ENCODE measurements at regions not wholly inside any gene's neighbourhood (a gene's known extent, or its start where the extent isn't known, plus 50 kb on each side); places are given as distances from the start of the nearest gene placed in this dataset.
"Not testable (repeated sequence)": the region's sequence is repeated elsewhere in the genome, so short reads cannot be mapped to it uniquely, and the experiment has no call there.

DNA sequence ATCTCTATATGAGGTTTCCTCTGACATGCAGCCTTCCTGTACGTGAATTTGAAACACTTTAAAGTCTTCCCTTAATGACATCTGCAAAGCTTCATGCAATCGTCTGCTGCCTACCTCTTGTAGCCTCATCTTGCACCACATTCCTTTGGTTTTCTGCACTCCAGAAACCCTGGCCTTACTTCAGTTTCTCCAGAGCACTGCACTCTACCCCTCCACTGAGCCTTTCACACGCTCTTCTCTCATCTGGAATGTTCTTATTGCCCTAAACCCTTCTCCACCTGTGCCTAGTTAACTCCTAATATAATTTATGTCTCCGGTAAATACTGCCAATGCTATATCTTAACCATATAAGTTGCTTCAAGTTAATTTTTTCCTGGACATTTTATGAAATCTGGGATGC lies 168.8 kb upstream of the SLC27A6 start:
- DNase-seq (ENCODE audit: low spot score) (no peak), FAIRE-seq (no peak)

DNA sequence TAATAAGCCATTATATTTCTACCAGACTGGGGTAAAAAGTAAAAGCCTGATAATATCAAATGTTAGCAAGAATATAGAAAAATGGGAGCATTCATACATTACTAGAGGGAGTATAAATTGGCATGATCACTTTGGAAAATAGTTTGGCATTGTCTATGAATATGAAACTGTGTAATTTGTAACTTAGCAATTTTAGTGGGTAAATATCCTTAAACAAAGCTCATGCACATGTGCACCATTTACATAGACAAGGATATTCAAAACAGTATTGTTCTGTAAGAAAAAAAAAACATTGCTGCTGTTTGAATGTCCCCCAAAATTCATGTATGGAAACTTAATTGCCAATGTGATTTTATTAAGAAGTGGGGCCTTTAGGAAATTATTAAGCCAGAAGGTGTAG lies 166.4 kb upstream of the SLC27A6 start:
- DNase-seq (ENCODE audit: low spot score) (no peak), FAIRE-seq (no peak)

DNA sequence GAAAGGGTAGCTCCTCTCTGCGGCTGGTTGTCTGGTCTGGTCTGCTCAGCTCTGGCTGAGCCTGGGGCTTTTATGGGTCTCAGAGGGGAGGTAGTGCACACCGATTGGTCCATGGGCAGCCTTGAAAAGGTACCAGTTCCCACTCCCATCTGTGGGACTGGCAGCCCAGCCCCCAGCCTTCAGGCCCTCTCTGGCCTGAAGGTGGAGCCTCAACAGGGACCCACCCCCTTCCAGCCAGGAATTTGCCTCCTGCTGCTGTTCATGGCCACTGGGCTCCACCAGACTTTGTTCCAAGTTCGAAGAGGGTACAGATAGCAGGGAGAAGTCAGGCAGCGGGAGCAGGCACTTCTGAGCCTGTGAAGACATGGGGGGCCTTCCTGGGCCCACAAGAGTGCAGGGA lies 165.3 kb upstream of the SLC27A6 start:
- FAIRE-seq: no peak
- no peak for DNase-seq (ENCODE audit: low spot score)

DNA sequence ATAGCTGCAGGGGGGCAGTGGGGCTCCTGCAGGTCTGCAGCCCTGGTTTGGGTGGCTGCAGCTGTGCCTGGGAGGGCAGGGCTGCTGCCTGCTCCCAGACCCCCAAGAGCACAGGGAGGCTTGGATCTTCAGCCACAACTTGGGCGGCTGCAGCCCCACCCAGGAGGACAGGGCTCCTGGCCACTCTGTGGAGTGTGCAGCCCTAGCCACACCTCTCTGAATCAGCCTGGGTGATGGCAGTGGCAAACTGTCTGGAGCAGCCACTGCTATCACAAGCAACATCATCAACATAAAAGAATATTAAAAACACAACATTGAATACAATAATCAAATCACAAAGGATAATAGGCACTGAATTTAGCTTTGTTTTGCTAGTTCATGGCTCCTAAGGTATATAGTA lies 164.9 kb upstream of the SLC27A6 start:
- FAIRE-seq (no peak), DNase-seq (ENCODE audit: low spot score) (no peak)

DNA sequence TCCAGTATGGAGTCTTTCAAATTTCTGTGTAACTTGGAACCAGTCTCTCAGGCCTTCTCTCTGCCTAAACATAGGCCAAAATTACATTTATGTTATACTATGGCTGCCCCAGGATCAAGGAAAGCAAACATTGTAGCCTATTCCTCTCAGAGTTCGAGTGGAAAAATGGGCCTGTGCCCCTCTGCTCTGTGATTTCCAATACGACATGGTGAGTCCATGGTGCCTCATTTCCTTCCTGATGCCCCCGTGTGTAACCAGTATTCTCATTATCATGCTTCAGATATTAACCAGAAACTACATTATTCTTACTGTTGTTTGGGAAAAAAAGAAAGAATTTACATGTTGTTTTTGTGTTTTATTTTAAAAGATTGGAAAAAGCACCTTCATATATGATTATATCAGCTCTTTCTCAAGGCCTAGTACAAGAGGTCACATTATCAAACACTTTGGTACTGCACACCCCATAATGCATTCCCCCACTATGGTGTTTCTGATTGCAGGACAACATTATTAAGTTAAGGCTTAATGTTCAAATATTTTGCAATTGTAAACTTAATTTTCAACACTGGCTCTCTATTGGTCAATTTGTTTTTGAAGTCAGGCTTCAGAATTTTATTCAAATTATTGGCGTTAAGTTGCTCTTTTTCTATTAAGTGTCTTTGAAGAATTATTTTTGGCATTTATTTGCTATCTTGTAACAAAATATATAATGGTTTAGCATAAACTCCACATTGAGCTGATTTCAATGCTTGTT lies 151.8 kb upstream of the SLC27A6 start:
- DNase-seq (ENCODE audit: low spot score) (no peak), FAIRE-seq (no peak)

DNA sequence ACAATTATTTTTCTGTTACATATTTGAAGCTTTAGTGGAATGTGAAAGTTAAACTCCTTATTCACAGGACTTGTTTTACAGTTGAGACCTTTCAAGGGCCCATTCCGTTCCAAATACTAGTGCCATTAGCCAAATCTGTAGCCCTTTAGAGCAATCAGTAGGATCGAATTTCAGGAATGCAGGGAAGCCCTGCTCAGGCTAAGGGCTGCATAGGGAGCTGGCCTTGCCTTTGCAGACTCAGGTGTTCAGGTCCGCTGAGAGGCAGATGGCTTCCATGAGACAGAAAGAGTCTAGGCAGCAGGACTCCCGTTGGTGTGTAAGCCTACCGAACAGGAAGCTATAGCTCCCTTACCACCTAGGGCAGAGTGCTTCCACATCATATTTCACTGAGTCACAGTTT lies 150.1 kb upstream of the SLC27A6 start:
- FAIRE-seq: no peak
- no peak for DNase-seq (ENCODE audit: low spot score)

DNA sequence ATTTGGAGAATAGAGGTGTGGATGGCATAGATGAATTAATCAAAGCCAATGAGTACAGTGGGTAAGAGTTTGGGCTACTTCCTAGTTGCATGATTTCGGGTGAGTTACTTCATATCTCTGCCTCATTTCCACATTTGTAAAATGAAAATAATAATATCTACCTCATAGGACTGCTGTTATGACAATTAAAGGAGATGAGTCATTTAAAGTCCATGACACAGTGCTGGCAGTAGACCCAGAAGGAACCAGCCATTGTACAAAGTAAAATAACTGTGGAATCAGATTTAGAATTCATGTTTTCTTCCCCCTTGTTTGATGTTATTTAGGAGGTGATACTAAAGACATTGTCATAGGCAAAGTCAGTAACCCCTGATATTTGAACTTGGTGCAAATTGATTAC lies 139.5 kb upstream of the SLC27A6 start:
- FAIRE-seq (no peak), DNase-seq (ENCODE audit: low spot score) (no peak)

DNA sequence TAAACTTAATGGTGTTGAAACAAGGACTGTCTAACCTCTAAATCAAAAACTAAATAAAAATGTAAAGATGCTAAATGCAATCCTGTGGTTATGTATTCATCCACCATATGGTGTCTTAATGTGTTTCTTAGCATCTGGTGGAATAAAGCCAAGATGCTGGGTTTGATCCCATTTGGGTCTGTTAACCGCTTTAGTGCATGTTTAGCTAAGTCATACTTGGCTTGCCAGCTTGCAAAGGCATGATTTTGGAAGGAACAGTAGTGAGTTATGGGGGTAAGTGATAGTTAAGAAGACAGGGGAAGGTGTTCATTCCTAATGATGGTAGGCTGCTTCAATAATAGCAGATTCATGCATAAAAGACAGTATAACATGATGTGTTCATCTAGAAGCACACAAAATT lies 139.0 kb upstream of the SLC27A6 start:
- DNase-seq (ENCODE audit: low spot score) (no peak), FAIRE-seq (no peak)

DNA sequence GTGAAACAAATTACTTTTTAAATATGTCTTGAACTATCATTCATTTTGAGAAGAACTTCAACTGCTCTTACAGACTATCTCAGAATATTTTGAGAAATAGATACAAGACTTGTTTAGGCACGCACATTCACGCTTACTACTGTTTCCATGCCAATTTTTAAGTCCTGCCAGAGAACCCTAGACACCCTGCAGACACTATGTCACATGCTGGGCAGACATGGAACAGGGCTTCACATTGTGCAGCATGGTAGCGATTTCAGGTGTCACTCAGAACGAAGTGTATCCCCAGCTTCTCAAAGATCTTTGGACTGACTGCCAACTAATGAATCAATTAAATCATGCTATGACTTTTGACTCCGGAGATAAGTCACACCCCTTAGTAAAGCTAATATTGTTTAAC lies 128.7 kb upstream of the SLC27A6 start:
- DNase-seq (ENCODE audit: low spot score) (no peak), FAIRE-seq (no peak)

DNA sequence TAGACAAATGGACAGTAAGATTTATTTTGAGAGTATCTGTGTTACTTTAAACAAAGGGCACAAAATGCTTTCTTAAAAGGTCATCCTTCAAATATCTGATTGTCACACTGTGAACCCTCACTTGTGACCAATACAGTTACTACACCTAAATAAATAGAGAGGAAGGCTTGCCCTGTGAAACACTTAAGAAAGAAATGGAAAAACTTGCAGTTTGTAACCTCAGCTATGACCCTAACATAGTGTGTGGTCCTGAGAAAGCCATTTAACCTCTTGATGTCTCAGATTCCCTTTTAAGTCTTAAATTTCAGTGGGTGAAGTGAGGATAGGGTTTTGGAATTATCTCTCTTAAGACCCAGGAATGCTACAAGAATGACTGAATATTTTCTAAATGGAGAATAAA lies 126.7 kb upstream of the SLC27A6 start:
- DNase-seq (ENCODE audit: low spot score) (no peak), FAIRE-seq (no peak)

DNA sequence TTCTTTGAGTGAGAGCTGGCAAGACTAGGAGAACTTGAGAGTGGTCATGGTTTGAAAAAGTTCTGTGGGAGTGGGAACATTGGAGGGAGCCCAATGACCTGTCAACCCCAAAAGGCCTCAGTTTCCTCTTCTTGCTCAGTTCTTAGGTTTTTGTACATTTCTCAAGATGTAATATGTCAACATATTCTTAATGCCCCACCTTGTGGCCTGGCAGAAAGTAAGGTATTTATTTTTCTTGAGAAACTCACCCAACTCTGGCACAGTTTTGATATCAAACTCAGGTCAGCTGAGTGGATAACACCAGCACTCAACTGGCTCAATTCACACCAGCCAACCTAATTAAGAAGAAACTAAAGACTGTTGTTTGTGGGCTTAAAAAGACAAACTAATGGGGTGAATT lies 123.0 kb upstream of the SLC27A6 start:
- no peak for FAIRE-seq
- no peak for DNase-seq (ENCODE audit: low spot score)

DNA sequence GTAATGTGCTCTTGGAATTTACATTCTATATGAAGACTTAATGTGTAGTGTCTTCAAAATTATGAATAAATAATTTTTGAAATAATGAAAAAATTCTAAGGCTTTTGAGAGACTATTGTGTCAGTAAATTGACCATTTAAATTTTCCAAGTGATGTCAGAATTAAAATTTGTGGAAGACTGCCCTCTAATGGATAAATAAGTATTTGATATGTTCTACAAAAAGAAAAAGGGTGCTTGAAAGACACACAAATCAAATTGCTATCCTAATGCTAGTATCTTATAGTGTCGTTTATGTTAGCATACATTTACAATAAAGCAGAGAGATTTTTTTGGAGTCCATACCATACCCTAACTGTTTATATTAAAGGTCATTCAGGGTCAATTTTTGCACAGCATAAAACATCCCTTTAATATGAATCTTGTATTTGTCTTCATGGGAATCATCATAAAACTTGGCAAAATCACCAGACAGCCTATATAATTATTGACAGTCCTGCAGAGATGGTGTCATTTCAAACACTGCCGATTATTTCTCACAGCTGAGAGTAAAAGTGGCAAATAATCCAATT lies 120.8 kb upstream of the SLC27A6 start:
- peak; percentile 70 for FAIRE-seq

DNA sequence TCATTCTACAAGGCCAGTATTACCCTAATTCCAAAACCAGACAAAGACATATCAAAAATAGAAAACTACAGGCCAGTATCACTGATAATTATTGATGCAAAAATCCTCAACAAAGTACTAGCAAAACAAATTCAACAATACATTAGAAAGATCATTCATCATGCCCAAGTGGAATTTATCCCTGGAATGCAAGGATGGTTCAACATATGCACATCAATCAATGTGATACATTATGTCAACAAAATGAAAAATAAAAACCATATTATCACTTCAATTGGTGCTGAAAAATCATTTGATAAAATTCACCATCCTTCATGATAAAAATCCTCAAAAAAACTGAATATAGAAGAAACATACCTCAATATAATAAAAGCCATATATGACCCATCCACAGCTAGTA lies 115.2 kb upstream of the SLC27A6 start:
- FAIRE-seq (no peak), DNase-seq (ENCODE audit: low spot score) (no peak)

More for the DNA sequence above, 120.8 kb upstream of the SLC27A6 start:
- DNase-seq (ENCODE audit: low spot score): no peak

DNA sequence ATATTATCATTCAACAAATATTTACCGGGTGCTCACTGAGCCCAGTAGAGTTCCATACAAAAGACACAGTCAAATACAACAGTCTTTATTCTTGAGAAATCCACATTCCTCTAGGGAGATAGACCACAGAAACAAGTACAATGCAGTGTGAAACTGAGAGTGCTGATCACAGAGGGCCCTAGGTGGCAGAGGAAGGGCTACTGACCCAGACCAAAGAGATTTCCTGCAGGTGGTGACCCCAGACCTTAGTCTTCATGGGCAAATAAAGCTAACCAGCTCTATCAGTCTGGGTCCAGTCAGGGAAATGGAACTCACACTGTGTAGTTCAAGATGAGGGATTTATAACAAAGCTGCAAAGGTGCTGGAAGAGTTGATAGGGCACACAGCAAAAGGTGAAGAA lies 110.4 kb upstream of the SLC27A6 start:
- DNase-seq (ENCODE audit: low spot score): no peak
- no peak for FAIRE-seq

DNA sequence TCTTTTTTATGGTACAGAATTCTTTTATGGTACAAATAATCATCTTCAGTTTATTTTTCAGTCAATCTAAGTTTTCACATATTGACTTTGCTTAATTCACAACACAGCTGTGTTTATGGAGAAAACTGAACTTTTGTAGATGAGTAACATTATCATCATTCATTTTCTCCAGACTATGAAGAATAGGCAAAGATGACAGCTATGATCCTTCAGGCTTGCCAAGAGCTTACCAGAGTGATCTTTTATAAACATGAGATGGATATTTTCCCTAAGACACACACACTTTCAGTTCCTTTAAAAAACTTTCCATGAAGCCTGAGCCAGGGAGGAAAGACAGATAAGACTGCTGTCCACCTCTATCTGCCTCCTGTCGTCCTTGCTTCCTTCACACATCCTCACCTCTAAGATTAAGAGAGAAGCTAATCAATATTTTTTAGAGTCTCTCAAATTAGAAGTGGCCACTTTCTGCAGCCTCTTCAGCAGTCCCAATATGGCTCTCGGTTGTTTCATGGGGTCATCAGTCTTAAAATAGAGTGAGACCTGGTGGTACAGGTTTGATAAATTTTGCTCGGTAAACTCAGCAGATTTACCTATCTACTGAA lies 108.1 kb upstream of the SLC27A6 start:
- FAIRE-seq (no peak), DNase-seq (ENCODE audit: low spot score) (no peak)

DNA sequence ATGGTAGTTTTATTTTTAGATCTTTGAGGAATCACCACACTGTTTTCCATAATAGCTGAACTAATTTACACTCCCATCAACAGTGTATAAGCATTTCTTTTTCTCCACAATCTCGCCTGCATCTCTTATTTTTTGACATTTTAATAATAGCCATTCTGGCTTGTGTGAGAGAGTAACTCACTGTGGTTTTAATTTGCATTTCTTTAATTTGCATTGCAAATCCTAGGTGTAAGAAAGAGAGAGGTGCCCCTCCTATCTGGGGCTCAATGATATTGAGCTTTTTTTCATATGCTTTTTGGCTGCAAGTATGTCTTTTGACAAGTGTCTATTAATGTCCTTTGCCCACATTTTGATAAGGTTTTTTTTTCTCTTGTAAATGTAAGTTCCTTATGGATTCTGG lies 106.3 kb upstream of the SLC27A6 start:
- DNase-seq (ENCODE audit: low spot score): no peak
- no peak for FAIRE-seq

DNA sequence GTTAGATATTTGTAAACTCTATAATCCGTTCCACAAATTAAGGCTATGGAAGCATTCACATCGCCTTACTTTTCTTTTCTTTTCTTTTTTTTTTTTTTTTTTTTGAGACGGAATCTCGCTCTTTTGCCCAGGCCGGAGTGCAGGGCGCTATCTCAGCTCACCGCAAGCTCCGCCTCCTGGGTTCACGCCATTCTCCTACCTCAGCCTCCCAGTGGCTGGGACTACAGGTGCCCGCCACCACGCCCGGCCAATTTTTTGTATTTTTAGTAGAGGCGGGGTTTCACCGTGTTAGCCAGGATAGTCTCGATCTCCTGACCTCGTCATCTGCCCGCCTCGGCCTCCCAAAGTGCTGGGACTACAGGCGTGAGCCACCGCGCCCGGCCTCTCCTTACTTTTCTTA lies 104.1 kb upstream of the SLC27A6 start:
- not testable (repeated sequence) for DNase-seq (ENCODE audit: low spot score); FAIRE-seq

DNA sequence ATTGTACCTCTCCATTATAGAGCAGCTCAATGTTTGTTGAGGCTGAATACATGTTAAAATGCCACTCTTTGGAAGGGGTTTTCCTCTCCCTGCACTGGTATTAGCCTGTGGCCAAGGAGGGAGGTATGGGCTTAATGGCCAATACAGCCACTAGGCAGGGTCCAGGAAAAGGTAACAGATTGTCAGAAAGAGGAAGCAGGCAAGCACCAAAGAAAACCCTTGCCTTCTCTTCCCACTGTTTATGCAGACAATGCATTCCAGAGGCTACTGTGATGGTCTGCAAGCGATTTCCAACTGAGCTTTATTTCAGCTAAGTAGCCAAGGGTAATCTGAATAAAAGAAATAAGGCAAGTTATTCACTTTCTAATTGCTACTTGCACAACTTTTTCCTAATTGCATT lies 95.3 kb upstream of the SLC27A6 start:
- FAIRE-seq: no peak

DNA sequence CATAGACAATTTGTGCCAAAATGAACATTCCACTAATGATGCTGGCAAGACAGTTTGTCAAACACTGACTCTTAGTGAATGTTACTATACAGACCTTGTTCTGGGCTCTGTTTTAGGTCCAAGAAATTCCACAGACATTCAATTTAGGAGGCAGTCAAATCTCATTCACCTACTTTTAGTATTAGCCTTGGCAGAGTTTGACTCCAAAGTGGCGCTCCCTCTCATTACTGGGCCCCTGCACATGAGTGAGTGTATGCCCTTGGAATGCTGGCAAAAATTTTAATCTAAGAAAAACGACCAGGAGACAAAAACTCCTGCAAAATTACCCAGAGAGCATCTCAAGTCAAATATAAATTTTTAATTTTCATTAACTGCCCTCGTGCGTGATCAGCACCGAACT lies 94.9 kb upstream of the SLC27A6 start:
- DNase-seq (ENCODE audit: low spot score) (no peak), FAIRE-seq (no peak)

More for the DNA sequence above, 95.3 kb upstream of the SLC27A6 start:
- no peak for DNase-seq (ENCODE audit: low spot score)

DNA sequence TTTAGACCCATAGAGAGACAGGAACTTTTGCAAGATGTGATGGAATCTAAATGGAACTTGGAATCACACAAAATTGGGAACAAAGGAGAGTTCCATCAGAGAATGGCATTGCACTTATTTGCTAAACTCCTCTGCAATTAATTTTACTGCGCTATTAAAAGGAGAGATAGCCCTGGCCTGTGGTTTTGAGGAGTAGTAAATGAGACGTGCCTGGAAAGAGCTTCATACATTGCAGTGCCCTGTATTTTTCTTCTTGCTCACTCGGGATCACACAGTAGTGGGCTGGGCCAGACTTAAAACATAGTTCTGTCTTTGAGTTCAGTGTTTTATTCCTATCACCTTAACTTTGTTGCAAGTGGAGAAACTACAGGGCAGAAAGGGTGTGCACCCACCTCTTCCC lies 94.4 kb upstream of the SLC27A6 start:
- no peak for DNase-seq (ENCODE audit: low spot score)
- no peak for FAIRE-seq

DNA sequence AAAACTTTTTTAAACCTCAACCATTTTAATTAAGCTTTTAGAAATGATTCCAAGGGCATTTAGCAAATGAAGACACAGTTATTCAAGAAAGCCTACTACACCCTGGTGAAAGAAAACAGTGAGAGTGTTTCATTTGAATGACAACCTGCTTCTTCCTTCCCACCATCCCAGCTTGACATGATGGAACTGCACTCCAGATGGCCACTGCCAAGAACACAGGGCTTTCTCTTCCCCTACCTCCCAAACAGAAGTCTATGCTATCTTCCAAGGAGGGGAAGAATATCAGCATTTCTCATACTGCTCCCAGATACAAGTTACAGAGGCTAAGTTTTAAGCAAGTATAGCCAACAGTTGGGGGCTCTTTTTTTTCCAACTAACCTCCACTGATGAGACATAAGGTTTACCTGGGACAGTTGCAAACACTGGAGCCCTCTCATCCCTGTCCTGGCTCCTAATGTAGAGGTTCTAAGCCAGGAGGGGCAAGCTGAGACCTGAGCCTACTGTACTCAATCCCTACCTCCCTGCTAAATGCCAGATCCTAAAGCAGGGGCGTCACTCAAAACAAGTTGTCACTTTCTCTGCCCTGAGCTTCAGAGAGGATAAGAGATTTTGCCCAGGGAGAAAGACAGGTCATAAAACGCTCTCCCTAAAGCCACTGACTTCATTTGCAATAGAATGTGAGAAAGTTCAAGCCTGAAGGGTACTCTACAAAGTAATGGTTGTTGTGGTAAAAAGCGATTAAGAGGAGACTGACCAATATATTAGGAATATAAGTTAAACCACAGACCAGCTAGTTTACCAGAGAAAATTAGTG lies 88.5 kb upstream of the SLC27A6 start:
- no peak for FAIRE-seq
- no peak for DNase-seq (ENCODE audit: low spot score)

DNA sequence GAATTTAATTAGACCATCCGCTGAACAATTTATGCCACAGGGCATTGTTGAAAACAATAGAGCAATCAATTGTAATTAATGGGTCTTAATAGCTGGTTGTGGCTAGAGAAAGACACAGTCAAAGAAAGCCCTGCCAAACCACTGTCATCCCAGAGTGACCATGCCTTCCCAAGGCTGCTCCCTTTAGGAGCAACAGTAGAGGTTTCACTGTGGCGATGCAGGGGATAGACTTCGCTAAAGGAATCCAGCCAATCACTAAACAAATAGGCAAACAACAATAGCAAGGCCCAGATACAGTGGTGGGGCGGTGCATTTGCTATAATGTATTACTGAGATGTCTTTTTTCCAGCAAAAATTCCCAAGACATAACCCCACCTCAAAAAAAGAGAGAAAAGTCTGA lies 87.8 kb upstream of the SLC27A6 start:
- DNase-seq (ENCODE audit: low spot score) (no peak), FAIRE-seq (no peak)

Data from RCC 7860 (cell line).